ENCODE measurements at regions not wholly inside any gene's neighbourhood (a gene's known extent, or its start where the extent isn't known, plus 50 kb on each side); places are given as distances from the start of the nearest gene placed in this dataset.

GRCh38 chr1:55522982-55523381 is 307.8 kb upstream of the USP24 start:
- TF ChIP-seq POLR2AphosphoS5 (IDR thresholded peaks at IDR 0.05; ENCODE audit: low read depth, low read length) (no peak), POLR2A (IDR thresholded peaks at IDR 0.05; ENCODE audit: low read depth, low read length) (no peak)
